GM18511 (cell line): ENCODE measurements at regions not wholly inside any gene's neighbourhood (a gene's known extent, or its start where the extent isn't known, plus 50 kb on each side); places are given as distances from the start of the nearest gene placed in this dataset.
"Not testable (repeated sequence)": the region's sequence is repeated elsewhere in the genome, so short reads cannot be mapped to it uniquely, and the experiment has no call there.

Experiments
- ATAC-seq: cut with Tn5 transposase; IDR thresholded peaks from one replicate; pipeline ENCODE4 v1.9.1; 2021; ENCODE audit warnings: mild to moderate bottlenecking, moderate library complexity; ENCODE audit not compliant: unreplicated experiment

- no peak for ATAC-seq
These were observed 352.3 kb downstream of the PYDC2 start for GRCh38 chr3:191813245-191813644.

GRCh38 chr3:191848818-191849217 is 387.9 kb downstream of the PYDC2 start:
- ATAC-seq, result no peak

- ATAC-seq, result no peak
These were observed 398.6 kb downstream of the PYDC2 start for GRCh38 chr3:191859531-191859930.

- ATAC-seq, result no peak
These were observed 408.9 kb downstream of the PYDC2 start for GRCh38 chr3:191869738-191870415.

GRCh38 chr3:191873736-191874135 is 412.8 kb downstream of the PYDC2 start:
- ATAC-seq, result no peak

- ATAC-seq, result no peak
These were observed 421.3 kb downstream of the PYDC2 start for GRCh38 chr3:191882289-191882688.

- ATAC-seq, result no peak
These were observed 423.2 kb downstream of the PYDC2 start for GRCh38 chr3:191884132-191884531.

GRCh38 chr3:191889106-191889505 is 428.1 kb downstream of the PYDC2 start:
- no peak for ATAC-seq

- no peak for ATAC-seq
These were observed 428.8 kb downstream of the PYDC2 start for GRCh38 chr3:191889756-191890155.

- ATAC-seq, result no peak
These were observed 433.4 kb downstream of the PYDC2 start for GRCh38 chr3:191894406-191894805.

GRCh38 chr3:191901741-191902140 is 440.8 kb downstream of the PYDC2 start:
- no peak for ATAC-seq

- no peak for ATAC-seq
These were observed 451.7 kb downstream of the PYDC2 start for GRCh38 chr3:191912616-191913204.

- ATAC-seq, result no peak
These were observed 454.7 kb downstream of the PYDC2 start for GRCh38 chr3:191915712-191916111.

GRCh38 chr3:191919491-191920026 is 458.6 kb downstream of the PYDC2 start:
- no peak for ATAC-seq

- ATAC-seq, result no peak
These were observed 461.6 kb downstream of the PYDC2 start for GRCh38 chr3:191922570-191922969.

- not testable (repeated sequence) for ATAC-seq
These were observed 466.3 kb downstream of the PYDC2 start for GRCh38 chr3:191927183-191927817.

GRCh38 chr3:191927998-191928397 is 467.0 kb downstream of the PYDC2 start:
- not testable (repeated sequence) for ATAC-seq

- peak; percentile 70 for ATAC-seq
These were observed 483.9 kb downstream of the PYDC2 start for GRCh38 chr3:191944835-191945234.

GRCh38 chr3:191952186-191952585 is 491.2 kb downstream of the PYDC2 start:
- no peak for ATAC-seq

GRCh38 chr3:191952609-191953008 is 491.6 kb downstream of the PYDC2 start:
- no peak for ATAC-seq

- ATAC-seq, result peak; percentile 67
These were observed 498.2 kb downstream of the PYDC2 start for GRCh38 chr3:191958980-191959671.
